Dermis blood vessel endothelial cell (primary cell): ENCODE measurements at regions not wholly inside any gene's neighbourhood (a gene's known extent, or its start where the extent isn't known, plus 50 kb on each side); places are given as distances from the start of the nearest gene placed in this dataset.

Source experiments
- DNase-seq: peaks from one replicate; pipeline ENCODE4 v3.0.0; 2010

- DNase-seq: no peak
Observed at GRCh38 chr6:139931747-139932146, 557.3 kb upstream of the CITED2 start.

GRCh38 chr6:139927742-139928305 lies 553.4 kb upstream of the CITED2 start:
- no peak for DNase-seq

- peak; percentile 35 for DNase-seq
Observed at GRCh38 chr6:139927236-139927635, 552.8 kb upstream of the CITED2 start.

- no peak for DNase-seq
Observed at GRCh38 chr6:139926711-139927110, 552.3 kb upstream of the CITED2 start.

- peak; percentile 63 for DNase-seq
Observed at GRCh38 chr6:139925894-139926641, 551.6 kb upstream of the CITED2 start.

- no peak for DNase-seq
Observed at GRCh38 chr6:139923964-139924475, 549.6 kb upstream of the CITED2 start.

- no peak for DNase-seq
Observed at GRCh38 chr6:139922236-139922635, 547.8 kb upstream of the CITED2 start.

- no peak for DNase-seq
Observed at GRCh38 chr6:139920776-139921100, 546.3 kb upstream of the CITED2 start.

- no peak for DNase-seq
Observed at GRCh38 chr6:139920027-139920775, 545.8 kb upstream of the CITED2 start.

GRCh38 chr6:139919107-139920026 lies 544.9 kb upstream of the CITED2 start:
- no peak for DNase-seq

GRCh38 chr6:139917951-139918630 lies 543.6 kb upstream of the CITED2 start:
- DNase-seq: no peak

- no peak for DNase-seq
Observed at GRCh38 chr6:139914910-139915309, 540.5 kb upstream of the CITED2 start.

GRCh38 chr6:139912735-139913400 lies 538.4 kb upstream of the CITED2 start:
- no peak for DNase-seq

GRCh38 chr6:139909992-139910391 lies 535.5 kb upstream of the CITED2 start:
- no peak for DNase-seq

- DNase-seq: no peak
Observed at GRCh38 chr6:139905404-139906052, 531.1 kb upstream of the CITED2 start.

GRCh38 chr6:139904568-139904967 lies 530.1 kb upstream of the CITED2 start:
- DNase-seq: no peak

- DNase-seq: no peak
Observed at GRCh38 chr6:139904158-139904533, 529.7 kb upstream of the CITED2 start.

- DNase-seq: no peak
Observed at GRCh38 chr6:139903411-139904157, 529.1 kb upstream of the CITED2 start.

GRCh38 chr6:139895205-139895793 lies 520.9 kb upstream of the CITED2 start:
- DNase-seq: no peak

- no peak for DNase-seq
Observed at GRCh38 chr6:139894271-139894670, 519.8 kb upstream of the CITED2 start.
